HFF-Myc (cell line): ENCODE measurements at regions not wholly inside any gene's neighbourhood (a gene's known extent, or its start where the extent isn't known, plus 50 kb on each side); places are given as distances from the start of the nearest gene placed in this dataset.

ENCODE experiments used
- DNase-seq: peaks from one replicate; pipeline ENCODE4 v3.0.0-alpha.2; 2011; ENCODE audit warnings: low read depth; ENCODE audit errors: extremely low read depth
- H3K4me3 ChIP-seq: replicated peaks from 2 replicates; pipeline ENCODE4 v1.5.1; 2011; ENCODE audit warnings: low read depth, mild to moderate bottlenecking, control low read depth, low read length
- TF ChIP-seq, protein P1 (sequence below): IDR thresholded peaks from 2 replicates; pipeline ENCODE4 v1.5.1; 2012; ENCODE audit warnings: mild to moderate bottlenecking, low read depth, low read length, control low read depth; ENCODE audit errors: missing control alignments

GRCh38 chr10:83919187-83919586 lies 220.1 kb upstream of the GHITM start:
- no peak for DNase-seq
- H3K4me3 ChIP-seq: no peak overlapping the region
- TF ChIP-seq, protein P1, sequence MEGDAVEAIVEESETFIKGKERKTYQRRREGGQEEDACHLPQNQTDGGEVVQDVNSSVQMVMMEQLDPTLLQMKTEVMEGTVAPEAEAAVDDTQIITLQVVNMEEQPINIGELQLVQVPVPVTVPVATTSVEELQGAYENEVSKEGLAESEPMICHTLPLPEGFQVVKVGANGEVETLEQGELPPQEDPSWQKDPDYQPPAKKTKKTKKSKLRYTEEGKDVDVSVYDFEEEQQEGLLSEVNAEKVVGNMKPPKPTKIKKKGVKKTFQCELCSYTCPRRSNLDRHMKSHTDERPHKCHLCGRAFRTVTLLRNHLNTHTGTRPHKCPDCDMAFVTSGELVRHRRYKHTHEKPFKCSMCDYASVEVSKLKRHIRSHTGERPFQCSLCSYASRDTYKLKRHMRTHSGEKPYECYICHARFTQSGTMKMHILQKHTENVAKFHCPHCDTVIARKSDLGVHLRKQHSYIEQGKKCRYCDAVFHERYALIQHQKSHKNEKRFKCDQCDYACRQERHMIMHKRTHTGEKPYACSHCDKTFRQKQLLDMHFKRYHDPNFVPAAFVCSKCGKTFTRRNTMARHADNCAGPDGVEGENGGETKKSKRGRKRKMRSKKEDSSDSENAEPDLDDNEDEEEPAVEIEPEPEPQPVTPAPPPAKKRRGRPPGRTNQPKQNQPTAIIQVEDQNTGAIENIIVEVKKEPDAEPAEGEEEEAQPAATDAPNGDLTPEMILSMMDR: no peak

DNA sequence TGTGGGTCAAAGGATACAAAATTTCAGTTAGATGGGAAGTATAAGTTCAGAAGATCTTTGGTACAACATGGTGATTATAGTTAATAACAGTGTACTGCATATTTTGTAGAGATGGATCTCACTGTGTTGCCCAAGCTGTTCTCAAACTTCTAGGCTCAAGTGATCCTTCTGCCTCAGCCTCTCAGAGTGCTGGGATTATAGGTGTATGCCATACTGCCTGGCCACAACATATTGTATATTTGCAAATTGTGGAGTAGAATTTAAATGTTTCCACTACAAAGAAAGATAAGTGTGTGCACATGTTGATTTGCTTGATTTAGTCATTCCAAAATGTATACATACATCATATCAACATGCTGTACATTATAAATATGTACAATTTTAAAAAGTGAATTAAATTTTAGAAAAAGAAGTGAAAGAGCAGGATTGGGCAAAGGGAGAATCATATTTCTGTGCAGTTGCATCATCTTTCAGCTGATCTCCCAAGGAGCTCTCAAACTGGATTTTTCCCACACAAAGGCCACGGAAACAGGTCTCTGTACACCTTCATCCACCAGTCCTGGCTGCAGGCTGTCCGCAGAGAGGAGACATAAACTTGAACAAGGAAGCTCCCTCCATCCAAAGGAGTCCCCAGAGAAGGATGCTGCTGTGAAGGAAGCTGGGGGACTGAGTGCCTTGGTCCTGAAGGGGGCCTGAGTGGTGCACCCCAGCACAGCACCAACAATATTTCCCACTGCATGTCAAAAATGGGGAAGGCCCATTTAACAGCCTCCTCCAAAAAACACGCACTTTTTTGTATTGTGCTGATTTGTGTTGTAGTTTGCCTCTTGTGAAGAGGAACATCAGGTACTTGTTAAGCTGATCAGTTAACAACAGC lies 217.1 kb upstream of the GHITM start:
- TF ChIP-seq, protein P1: no peak
- no peak overlapping the region for H3K4me3 ChIP-seq
- DNase-seq: no peak

- TF ChIP-seq, protein P1: no peak
- H3K4me3 ChIP-seq: no peak overlapping the region
- no peak for DNase-seq
Measured at GRCh38 chr10:83925133-83925532, 214.2 kb upstream of the GHITM start.

- H3K4me3 ChIP-seq: no peak overlapping the region
- TF ChIP-seq, protein P1: no peak
- DNase-seq: no peak
Measured at GRCh38 chr10:83926606-83927005, 212.7 kb upstream of the GHITM start.

DNA sequence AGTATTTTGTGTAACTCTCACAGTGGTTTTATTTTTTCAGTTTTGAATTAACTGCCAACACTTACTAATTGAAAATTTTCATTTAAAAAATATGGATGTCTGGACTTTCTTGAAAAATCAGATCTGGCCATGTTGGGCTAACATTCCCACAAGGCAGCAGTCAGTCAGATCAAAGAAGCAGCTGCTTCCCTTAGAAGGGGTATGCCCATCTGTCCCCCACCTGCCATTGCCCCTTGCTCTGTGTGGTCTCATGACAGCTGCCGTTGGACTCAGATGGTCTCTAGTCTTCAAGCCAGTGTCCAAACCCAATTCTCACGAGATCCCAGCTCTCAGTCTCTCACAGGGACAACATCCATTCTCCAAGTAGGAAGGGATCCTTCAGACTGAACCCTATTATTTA lies 212.1 kb upstream of the GHITM start:
- no peak overlapping the region for H3K4me3 ChIP-seq
- TF ChIP-seq, protein P1: no peak
- DNase-seq: no peak

DNA sequence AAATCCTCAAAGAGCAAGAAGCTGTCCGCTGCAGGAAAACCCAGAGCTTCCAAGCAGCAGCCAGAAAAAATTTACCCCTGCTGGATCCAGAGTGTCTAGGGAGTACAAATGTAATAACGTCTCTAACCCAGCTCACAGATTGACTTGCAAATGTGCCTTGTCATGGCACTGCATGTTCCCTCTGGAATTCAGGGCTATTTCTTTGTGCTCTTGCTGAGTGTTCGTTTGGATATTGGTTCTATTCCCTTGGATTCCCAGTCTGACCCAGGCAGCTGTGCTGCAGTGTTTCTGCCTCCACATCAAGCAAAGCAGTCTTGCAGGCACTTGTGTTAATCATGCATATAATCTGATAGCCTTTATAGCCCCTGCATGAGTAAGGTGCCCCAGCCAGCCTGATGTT lies 209.9 kb upstream of the GHITM start:
- DNase-seq: no peak
- H3K4me3 ChIP-seq: no peak overlapping the region
- TF ChIP-seq, protein P1: no peak
